GM06990 (cell line): ENCODE measurements at regions not wholly inside any gene's neighbourhood (a gene's known extent, or its start where the extent isn't known, plus 50 kb on each side); places are given as distances from the start of the nearest gene placed in this dataset.
"Not testable (repeated sequence)": the region's sequence is repeated elsewhere in the genome, so short reads cannot be mapped to it uniquely, and the experiment has no call there.

Source experiments
- DNase-seq: peaks from one replicate; pipeline ENCODE4 v3.0.0-alpha.2; 2011; ENCODE audit not compliant: insufficient read length; ENCODE audit errors: extremely low read depth
- H3K27me3 ChIP-seq: replicated peaks from 2 replicates; pipeline ENCODE4 v1.6.0; 2011; ENCODE audit warnings: low read length; ENCODE audit not compliant: control insufficient read depth, insufficient read depth
- H3K36me3 ChIP-seq: 2 replicates; pipeline ENCODE4 v1.5.1; 2011; ENCODE audit warnings: low read length; ENCODE audit not compliant: control insufficient read depth, insufficient read depth
- H3K4me3 ChIP-seq: replicated peaks from 2 replicates; pipeline ENCODE4 v1.5.1; 2011; ENCODE audit warnings: low read depth, mild to moderate bottlenecking, control low read depth, low read length

- DNase-seq, H3K27me3 ChIP-seq, H3K4me3 ChIP-seq, H3K36me3 ChIP-seq: not testable (repeated sequence)
Observed at GRCh38 chr2:91578678-91579077, 2887.2 kb downstream of the RPIA start.

DNA sequence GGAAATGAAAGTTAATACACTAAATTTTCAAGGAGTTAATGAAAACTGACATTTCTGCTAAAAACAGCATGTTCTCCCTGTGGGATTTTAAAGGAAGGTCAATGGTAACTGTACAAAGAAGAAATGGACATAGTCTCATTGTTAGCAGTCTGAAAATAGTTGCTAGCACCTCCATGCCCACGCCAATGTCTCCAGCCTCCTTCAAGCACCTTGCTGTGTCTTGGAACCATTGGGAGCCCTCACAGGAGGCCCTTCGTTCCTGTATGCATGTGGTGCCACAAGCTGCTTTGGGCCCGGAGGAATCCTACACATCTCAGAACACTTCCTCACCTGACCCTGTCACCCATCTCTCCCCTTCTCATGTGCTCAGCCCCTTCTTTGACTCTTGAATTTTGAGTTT, 2888.1 kb downstream of the RPIA start:
- not testable (repeated sequence) for DNase-seq, H3K36me3 ChIP-seq, H3K27me3 ChIP-seq, H3K4me3 ChIP-seq

DNA sequence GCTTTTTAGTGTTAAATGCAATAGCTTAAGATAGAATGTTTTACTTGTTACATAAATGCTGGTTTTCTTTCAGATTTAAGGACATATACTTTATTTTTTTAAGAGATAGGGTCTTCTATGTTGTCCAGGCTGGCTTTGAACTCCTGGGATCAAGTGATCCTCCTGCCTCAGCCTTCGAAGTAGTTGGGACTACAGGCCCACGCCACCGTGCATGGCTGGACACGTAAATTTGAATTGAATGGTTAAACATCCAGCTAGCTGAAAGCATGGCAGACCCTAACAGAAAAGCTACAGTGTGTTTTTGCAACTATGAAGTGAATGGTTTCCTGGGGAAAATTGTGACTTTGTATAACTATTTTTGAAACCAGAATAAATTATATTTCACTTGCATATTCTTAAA, 2888.6 kb downstream of the RPIA start:
- not testable (repeated sequence) for H3K27me3 ChIP-seq, H3K36me3 ChIP-seq, DNase-seq, H3K4me3 ChIP-seq

DNA sequence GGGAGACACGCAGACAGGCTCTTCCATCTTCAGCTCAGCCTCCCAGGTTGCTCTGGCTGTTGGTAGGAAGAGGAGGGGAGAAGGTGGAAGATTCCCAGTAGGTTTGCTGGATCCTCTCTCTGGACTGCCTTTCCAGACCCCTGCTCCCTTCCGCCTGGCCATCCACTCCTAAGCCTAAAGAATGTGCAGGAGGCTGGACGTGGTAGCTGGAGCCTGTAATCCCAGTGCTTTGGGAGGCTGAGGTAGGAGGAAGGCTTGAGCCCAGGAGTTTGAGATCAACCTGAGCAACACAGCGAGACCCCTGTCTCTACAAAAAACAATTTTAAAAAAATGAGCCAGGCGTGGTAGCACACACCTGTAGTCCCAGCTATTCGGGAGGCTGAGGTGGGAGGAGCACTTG, 2895.6 kb downstream of the RPIA start:
- H3K4me3 ChIP-seq, H3K27me3 ChIP-seq, H3K36me3 ChIP-seq, DNase-seq: not testable (repeated sequence)

- not testable (repeated sequence) for H3K36me3 ChIP-seq, H3K4me3 ChIP-seq, H3K27me3 ChIP-seq, DNase-seq
Observed at GRCh38 chr2:91587908-91588535, 2896.5 kb downstream of the RPIA start.

GRCh38 chr2:91588782-91589223, 2897.3 kb downstream of the RPIA start:
- H3K36me3 ChIP-seq, H3K4me3 ChIP-seq, DNase-seq, H3K27me3 ChIP-seq: not testable (repeated sequence)

- H3K4me3 ChIP-seq, H3K27me3 ChIP-seq, DNase-seq, H3K36me3 ChIP-seq: not testable (repeated sequence)
Observed at GRCh38 chr2:91589454-91590328, 2898.2 kb downstream of the RPIA start.

DNA sequence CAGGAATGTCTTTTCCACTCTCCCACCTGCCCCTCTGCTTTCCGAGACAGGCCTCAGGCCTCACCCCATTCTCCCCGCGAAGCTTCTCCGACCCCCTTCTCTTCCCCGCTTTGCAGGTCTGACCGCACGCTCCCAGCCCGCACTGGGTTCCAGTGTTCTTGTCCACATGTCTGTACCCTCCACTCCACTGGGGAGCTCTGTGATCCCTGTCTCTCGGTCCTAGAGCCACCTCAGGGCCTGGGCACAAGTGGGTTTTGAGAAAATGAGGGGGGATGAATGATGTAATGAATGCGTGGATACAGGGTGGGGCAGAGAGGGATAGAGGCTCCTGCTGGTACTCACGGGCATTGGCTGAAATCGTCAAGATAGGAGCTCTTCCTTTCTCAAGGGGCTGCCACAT, 2898.9 kb downstream of the RPIA start:
- not testable (repeated sequence) for H3K4me3 ChIP-seq, DNase-seq, H3K27me3 ChIP-seq, H3K36me3 ChIP-seq

- not testable (repeated sequence) for H3K4me3 ChIP-seq, DNase-seq, H3K27me3 ChIP-seq, H3K36me3 ChIP-seq
Observed at GRCh38 chr2:91591066-91591465, 2899.6 kb downstream of the RPIA start.

GRCh38 chr2:91597436-91597835, 2906.0 kb downstream of the RPIA start:
- not testable (repeated sequence) for H3K27me3 ChIP-seq, DNase-seq, H3K4me3 ChIP-seq, H3K36me3 ChIP-seq

DNA sequence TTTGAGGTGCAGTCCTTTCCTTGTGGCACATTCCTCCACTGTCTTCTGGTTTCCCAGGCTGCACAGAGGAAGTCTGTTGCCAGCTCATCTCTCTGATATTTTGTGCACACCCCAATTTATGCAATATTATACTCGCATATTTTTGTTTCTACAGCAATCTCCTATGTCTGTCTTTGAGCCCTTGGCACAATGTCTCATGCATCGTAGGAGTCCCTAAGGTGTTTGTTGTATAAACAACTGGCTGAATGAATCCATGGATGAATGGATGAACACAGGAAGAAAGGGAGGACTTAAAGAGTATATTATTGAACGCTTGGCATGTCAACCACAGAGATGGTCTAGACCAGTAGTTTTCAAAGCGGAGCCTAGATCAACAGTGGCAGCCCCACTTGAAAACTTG, 2907.0 kb downstream of the RPIA start:
- H3K27me3 ChIP-seq, H3K4me3 ChIP-seq, DNase-seq, H3K36me3 ChIP-seq: not testable (repeated sequence)

GRCh38 chr2:91599000-91599399, 2907.5 kb downstream of the RPIA start:
- H3K27me3 ChIP-seq, DNase-seq, H3K36me3 ChIP-seq, H3K4me3 ChIP-seq: not testable (repeated sequence)

DNA sequence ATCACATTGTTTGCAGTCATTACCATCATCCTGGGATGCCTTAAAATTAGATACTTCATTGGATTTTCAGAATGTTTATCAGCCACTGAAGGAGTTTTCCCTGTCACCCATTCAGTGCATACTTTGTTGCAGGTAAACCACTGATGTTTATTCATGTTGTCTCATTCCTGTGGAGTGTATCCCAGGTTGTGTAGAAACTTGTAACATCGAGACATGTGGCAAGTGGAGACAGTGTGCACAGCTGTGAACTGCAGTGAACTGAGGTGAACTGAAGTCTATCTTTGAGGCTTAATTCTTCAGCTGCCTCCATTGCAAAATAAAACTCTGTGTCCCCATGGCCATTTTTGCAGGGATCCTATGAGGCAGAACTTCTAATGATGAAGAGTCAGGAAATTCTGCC, 2911.4 kb downstream of the RPIA start:
- H3K27me3 ChIP-seq, H3K36me3 ChIP-seq, H3K4me3 ChIP-seq, DNase-seq: not testable (repeated sequence)

DNA sequence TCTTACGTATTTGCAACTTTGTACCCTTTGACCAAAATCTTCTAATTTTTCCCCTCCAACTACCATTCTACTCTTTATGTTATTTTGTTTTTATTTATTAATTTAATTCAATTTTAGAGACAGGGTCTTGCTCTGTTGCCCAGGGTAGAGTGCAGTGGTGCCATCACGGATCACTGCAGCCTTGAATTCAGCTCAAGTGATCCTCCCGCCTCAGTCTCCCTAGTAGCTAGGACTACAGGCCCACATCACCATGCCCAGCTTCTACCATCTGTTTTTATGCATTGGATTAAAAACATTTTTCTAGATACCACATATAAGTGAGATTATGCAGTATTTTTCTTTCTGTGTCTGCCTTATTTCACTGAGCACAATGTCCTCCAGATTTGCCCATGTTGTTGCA, 2912.5 kb downstream of the RPIA start:
- not testable (repeated sequence) for H3K4me3 ChIP-seq, H3K27me3 ChIP-seq, H3K36me3 ChIP-seq, DNase-seq
